Left lung (tissue), 4 donors: ENCODE measurements at regions not wholly inside any gene's neighbourhood (a gene's known extent, or its start where the extent isn't known, plus 50 kb on each side); places are given as distances from the start of the nearest gene placed in this dataset.

Source experiments
- ATAC-seq: fragments of 200-7000 bp; cut with Tn5 transposase; one replicate; pipeline ENCODE4 v1.9.1; 2020; ENCODE audit warnings: moderate library complexity
- DNase-seq, 4 donors: peaks; one replicate each; pipeline ENCODE4 v3.0.0-alpha.2; 2013 to 2020
- H3K27ac ChIP-seq, 2 donors: fragments of 200-600 bp; sonication (generic) in 1 of 2; one replicate each; pipeline versions ENCODE4 v1.5.0 to v1.8.0; 2020 to 2021
- H3K27me3 ChIP-seq, 2 donors: fragments of 200-600 bp; sonication (generic) in 1 of 2; one replicate each; pipeline versions ENCODE4 v1.5.0 to v1.8.0; 2020 to 2021
- H3K36me3 ChIP-seq, 2 donors: fragments of 200-600 bp; sonication (generic) in 1 of 2; one replicate each; pipeline versions ENCODE4 v1.5.0 to v1.8.0; 2020 to 2021
- H3K4me1 ChIP-seq, 2 donors: fragments of 200-600 bp; one replicate each; pipeline ENCODE4 v1.8.0; 2021
- H3K4me3 ChIP-seq, 2 donors: fragments of 200-600 bp; sonication (generic) in 1 of 2; one replicate each; pipeline versions ENCODE4 v1.5.0 to v1.8.0; 2020 to 2021; ENCODE audit warnings: mild to moderate bottlenecking in 1 of 2
- H3K9me3 ChIP-seq, 2 donors: fragments of 200-600 bp; sonication (generic) in 1 of 2; one replicate each; pipeline versions ENCODE4 v1.5.0 to v1.8.0; 2020 to 2021
- CTCF ChIP-seq, 2 donors: fragments of 200-600 bp; sonication (generic) in 1 of 2; IDR thresholded peaks; one replicate each; pipeline versions ENCODE4 v1.5.0 to v1.8.0; 2021; ENCODE audit warnings: antibody characterized with exemption in 2 of 2
- intact Hi-C, 2 donors: fragments of 100-400 bp; cut with DNase I; formaldehyde crosslinking; loops; one replicate each; pipeline versions ENCODE4 v1.11.2 to v1.14.2; 2022
- donor health status: DM: no; HTN: yes; CAD: no.
- donor health status: DM: no; HTN: no; CAD: no.

GRCh38 chr9:107927276-107927675, 437.7 kb upstream of the KLF4 start:
- Histone ChIP-seq H3K9me3 (peaks cover 0 to 2% of the 10 kb centered on the region in 2 donors), H3K27ac (no peak overlapping the region), H3K36me3 (no peaks in the 10 kb centered on the region), H3K27me3 (no peaks in the 10 kb centered on the region), H3K4me3 (no peak overlapping the region), H3K4me1 (peaks cover 0 to 11% of the 10 kb centered on the region in 2 donors)
- intact Hi-C loops, result no loop called here
- DNase-seq (no peak), ATAC-seq (no peak)
- no peak for TF ChIP-seq CTCF (IDR thresholded peaks at IDR 0.05)

DNA sequence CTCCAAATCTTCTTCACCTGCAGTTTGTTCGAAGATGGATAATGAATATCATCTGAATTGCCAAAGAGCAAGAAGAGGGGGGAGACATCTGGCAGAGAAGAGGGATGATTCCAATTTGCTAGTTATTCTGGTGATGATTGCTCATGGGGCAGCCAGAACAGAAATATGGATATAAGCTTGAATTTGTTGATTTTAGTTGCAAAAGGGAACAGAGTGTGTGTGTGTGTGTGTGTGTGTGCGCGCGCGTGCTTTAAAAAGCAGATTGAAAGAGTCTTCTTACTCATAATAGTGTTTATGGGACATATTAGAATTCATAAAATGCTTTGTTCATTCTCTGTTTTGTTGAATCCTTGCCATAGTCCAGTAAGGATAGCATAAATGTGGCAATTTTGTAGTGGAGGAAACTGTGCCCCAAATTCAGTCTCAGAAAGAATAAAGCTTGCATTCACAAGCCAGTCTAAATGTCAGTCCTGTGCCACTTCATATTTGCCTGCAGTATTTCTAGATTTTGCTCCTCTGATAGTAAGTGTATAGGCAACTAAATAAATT, 436.3 kb upstream of the KLF4 start:
- intact Hi-C loops, result no loop called here
- TF ChIP-seq CTCF (IDR thresholded peaks at IDR 0.05), result no peak
- DNase-seq, result no peak

GRCh38 chr9:107922260-107922659, 432.7 kb upstream of the KLF4 start:
- no peaks in the 10 kb centered on the region for H3K27me3 ChIP-seq
- H3K4me1 ChIP-seq, result no peaks in the 10 kb centered on the region
- ATAC-seq (no peak), DNase-seq (no peak)
- H3K4me3 ChIP-seq, result no peak overlapping the region
- H3K9me3 ChIP-seq, result peaks cover 0 to 2% of the 10 kb centered on the region in 2 donors
- no peaks in the 10 kb centered on the region for H3K36me3 ChIP-seq
- TF ChIP-seq CTCF (IDR thresholded peaks at IDR 0.05), result no peak
- no peak overlapping the region for H3K27ac ChIP-seq
- intact Hi-C loops, result no loop called here

More for the DNA sequence above, 436.3 kb upstream of the KLF4 start:
- Histone ChIP-seq H3K36me3 (no peaks in the 10 kb centered on the region), H3K27me3 (no peaks in the 10 kb centered on the region), H3K4me3 (no peak overlapping the region), H3K9me3 (peaks cover 0 to 2% of the 10 kb centered on the region in 2 donors), H3K27ac (no peak overlapping the region), H3K4me1 (peaks cover 0 to 6% of the 10 kb centered on the region in 2 donors)
- ATAC-seq, result no peak

- no peak for TF ChIP-seq CTCF (IDR thresholded peaks at IDR 0.05)
- ATAC-seq (no peak), DNase-seq (no peak)
- intact Hi-C loops, result no loop called here
- no peak overlapping the region for H3K4me3 ChIP-seq
- no peaks in the 10 kb centered on the region for H3K36me3 ChIP-seq
- H3K27me3 ChIP-seq, result no peaks in the 10 kb centered on the region
- peaks cover 0 to 2% of the 10 kb centered on the region in 2 donors for H3K9me3 ChIP-seq
- no peak overlapping the region for H3K27ac ChIP-seq
- no peaks in the 10 kb centered on the region for H3K4me1 ChIP-seq
These were observed 429.7 kb upstream of the KLF4 start for GRCh38 chr9:107919263-107919662.

DNA sequence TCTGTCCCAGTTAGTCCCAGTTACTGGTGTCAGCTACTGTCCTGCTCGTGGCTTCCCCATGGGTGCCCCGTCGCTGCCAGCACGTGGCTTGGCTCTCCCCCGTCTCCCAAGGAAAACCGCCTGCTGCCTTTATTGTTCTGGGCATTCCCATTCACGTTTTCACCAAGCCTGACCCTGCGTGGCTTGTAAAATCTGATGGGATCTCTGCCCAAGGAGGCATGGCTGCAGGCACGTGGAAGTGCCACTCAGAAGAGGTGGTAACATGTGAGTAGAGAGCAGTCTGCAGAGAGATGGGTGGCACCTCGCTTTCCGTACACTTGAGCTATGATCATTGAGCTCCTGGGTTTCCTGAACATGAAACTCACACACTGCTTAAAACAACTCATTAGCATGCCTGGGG, 429.2 kb upstream of the KLF4 start:
- no peak for TF ChIP-seq CTCF (IDR thresholded peaks at IDR 0.05)
- Histone ChIP-seq H3K4me3 (no peak overlapping the region), H3K27ac (no peak overlapping the region), H3K4me1 (no peaks in the 10 kb centered on the region), H3K9me3 (peaks cover 0 to 2% of the 10 kb centered on the region in 2 donors), H3K27me3 (no peaks in the 10 kb centered on the region), H3K36me3 (no peaks in the 10 kb centered on the region)
- intact Hi-C loops, result no loop called here
- DNase-seq, result peak in 1 of 4 donors; percentile 37
- peak; percentile 59 for ATAC-seq
